DMS153 (cell line): ENCODE measurements at regions not wholly inside any gene's neighbourhood (a gene's known extent, or its start where the extent isn't known, plus 50 kb on each side); places are given as distances from the start of the nearest gene placed in this dataset.
"Not testable (repeated sequence)": the region's sequence is repeated elsewhere in the genome, so short reads cannot be mapped to it uniquely, and the experiment has no call there.

Source experiments
- DNase-seq: peaks from one replicate; lab custom pipeline; 2025; lab: John Stamatoyannopoulos, UW

DNA sequence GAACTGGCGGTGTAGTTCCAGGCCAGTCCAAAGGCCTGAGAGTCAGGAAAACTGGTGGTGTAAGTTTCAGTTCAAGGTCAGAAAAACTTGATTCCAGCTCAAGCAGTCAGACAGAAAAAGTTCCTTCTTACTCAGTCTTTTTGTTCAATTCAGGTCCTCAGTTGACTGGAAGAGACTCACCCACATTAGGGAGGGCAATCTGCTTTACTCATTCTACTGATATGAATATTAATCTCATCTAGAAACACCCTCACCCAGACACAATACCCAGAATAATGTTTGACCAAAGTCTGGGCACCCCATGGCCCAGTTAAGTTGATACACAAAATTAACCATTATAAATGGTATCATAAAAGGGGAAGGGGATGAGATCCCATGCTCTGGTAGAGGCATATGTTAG is 50.1 kb upstream of the LTA4H start:
- DNase-seq, result no peak

DNA sequence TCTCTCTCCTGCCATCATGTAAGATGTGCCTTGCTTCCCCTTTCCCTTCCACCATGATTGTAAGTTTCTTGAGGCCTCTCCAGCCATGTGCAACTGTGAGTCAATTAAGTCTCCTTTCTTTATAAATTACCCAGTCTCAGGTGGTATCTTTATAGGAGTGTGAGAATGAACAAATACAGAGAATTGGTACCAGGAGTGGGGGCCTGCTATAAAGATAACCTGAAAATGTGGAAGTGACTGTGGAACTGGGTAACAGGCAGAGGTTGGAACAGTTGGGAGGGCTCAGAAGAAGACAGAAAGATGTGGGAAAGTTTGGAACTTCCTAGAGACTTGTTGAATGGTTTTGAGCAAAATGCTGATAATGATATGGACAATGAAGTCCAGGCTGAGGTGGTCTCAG is 50.8 kb upstream of the LTA4H start:
- DNase-seq, result not testable (repeated sequence)

DNA sequence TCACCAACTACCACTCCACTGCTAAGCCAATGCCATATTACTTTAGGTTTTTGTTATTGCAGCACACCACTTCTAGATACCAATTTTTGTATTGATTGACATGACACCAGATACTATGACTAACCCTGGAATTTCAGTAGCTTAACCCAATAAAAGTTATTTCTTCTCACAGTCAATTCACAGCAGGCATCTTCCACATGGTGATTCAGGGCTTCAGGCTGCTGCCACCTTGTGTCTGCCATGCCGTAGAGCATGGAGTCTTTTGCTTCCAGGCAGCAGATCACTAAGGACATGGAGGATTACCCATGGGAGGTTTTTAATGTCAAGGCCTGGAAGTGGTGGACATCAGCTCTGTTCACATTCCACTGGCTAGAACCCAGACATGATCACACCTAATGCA is 56.4 kb upstream of the LTA4H start:
- DNase-seq, result no peak

DNA sequence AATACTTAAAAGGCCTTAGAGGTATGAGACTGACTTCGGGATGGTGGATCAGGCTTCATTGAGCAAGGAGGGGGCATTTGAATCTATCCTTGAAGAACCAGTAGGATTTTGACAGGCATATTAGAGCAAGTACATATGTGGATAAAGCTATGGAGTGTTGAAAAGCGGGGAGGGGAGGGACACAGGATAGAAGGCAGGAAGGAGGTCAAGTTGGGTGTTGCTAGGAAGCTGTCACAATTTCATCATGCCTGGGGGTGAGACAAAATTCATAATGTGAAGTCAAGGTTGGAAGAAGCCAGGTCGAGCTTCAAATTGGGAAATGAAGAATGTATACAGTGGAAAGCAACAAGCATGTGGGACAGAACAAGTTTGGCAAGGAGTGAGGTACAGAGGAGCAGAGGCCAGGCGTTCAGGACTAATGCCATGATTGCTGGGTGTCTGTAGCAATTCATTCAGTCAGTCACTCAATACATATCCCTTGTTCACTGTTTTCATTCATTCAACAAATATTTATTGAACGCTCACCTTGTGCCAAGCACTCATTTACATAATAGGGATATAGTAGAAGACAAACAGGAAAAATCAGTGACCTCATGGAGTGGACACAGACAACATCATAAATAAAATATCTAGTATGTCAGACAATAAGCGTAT is 58.3 kb upstream of the LTA4H start:
- DNase-seq, result peak; percentile 54

DNA sequence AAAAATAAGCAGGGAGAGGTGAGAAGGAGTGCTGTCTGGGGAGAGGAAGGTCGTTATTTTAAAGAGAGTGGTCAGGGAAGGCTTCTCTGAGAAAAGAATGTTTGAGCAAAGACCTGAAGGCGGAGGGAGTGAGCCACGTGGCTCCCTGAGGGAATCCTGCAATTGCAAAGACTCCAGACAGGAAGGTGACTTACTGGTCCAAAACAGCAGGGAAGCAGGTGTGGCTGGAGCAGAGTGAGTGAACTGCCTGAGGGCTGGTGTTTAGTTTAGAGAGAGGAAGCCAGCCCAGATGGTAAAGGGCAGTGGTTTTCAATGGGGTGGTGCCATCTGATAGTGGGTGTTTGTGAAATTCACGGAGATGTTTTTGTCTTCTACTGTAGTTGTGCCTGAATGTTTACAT is 58.8 kb upstream of the LTA4H start:
- DNase-seq, result peak; percentile 82

DNA sequence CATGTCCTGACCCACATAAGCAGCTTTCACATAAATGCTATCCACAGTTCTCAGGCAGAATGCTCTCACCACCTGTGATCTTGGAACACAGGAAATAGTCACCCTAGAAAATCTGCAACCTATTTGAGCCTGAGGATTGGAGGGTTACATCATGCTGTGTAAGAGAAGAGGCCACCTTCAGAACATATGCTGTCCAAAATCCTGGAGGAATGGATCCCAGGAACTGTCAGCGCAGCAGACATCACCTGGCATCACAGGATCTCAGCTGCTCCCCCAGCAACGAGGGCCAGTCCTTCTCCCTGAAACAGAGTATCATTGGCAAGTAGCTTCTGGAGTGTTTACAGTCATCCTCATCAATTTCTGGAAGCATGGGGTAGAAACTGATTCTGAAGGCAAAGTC is 63.2 kb upstream of the LTA4H start:
- no peak for DNase-seq

DNA sequence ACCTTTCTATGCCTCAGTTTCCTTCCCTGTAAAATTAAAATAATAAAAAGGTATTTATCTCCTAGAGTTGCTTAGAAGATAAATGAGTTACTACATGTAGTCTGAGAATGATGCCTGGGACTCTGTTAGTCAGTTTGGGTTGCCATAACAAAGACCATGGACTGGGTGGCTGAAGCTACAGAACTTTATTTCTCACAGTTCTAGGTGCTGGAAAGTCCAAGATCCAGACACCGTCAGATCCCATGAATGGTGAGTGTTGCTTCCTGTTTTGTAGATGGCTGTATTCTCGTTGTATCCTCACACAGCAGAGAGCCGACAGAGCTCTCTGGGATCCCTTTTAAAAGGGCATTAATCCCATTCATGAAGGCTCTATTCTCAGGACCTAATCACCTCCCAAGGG is 64.0 kb upstream of the LTA4H start:
- DNase-seq, result no peak

DNA sequence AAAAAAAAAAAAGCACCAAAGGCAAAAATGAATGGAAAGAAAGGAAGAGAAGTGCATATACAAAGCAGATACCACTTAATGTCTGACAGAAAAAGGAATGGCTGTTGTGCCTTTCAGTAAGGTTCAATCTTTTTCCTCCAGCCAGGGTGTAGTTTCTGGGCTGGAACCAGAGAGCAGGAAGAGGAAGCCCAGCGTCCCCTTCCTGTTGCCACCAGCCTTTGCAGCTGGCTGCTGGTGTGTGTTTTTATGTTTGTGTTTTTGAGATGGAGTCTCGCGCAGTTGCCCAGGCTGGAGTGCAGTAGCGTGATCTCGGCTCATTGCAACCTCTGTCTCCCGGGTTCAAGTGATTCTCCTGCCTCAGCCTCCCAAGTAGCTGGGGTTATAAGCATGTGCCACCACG is 64.6 kb upstream of the LTA4H start:
- DNase-seq, result no peak

DNA sequence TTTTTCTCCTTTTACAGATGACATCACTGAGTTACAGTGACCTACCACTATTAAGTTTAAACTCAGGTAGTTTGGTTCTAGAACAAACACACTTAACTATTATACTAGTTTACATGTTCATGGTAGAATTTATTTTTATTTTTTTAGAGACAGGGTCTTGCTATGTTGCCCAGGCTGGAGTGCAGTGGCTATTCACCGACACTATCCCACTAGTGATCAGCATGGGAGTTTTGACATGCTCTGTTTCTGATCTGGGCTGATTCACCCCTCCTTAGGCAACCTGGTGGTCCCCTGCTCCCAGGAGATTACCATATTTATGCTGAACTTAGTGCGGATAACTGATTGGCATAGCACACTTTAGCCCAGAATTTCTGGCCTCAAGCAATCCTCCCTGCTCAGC is 66.4 kb upstream of the LTA4H start:
- no peak for DNase-seq

DNA sequence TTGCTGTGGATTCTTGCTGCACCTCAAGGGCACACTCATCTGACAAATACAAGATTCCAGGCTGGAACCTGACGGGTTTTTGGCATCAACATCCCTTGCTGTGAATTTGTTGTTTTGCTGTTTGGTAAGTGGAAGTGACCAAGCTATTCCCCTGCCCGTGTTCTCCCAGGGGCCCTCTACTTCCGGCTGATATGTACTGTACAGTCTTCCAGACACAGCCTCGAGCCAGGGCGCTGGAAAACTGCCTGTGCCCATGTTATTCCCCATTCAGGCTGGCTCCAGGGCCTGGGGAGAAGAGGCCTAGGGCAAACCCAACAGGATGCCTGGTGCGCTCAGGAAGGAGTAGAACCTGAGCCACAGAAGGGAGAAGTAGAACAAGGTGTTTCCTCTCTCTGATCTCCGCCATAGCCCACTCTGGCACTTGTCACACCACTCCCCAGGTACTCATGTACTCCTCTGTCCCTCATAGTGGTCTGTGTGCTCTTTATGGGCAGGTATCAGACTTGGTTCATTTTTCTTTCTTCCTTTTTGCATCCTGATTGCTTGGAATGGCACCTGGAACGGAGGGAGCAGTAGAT is 67.8 kb upstream of the LTA4H start:
- no peak for DNase-seq

DNA sequence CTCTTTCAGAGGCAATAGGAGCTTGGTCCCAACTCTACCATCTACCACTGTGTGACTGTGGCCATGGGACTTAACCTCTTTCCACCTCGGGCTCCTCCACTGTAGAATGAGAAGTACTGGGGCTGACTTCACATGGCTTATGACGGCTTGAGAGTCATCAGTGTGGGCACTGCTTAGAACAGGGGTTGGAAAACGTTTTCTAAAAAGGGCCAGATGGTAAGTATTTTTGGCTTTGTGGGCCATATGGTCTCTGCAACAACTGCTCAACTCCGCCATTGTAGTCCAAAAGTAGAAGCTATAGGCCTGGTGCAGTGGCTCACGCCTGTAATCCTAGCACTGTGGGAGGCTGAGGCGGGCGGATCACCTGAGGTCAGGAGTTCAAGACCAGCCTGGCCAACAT is 69.2 kb upstream of the LTA4H start:
- no peak for DNase-seq

DNA sequence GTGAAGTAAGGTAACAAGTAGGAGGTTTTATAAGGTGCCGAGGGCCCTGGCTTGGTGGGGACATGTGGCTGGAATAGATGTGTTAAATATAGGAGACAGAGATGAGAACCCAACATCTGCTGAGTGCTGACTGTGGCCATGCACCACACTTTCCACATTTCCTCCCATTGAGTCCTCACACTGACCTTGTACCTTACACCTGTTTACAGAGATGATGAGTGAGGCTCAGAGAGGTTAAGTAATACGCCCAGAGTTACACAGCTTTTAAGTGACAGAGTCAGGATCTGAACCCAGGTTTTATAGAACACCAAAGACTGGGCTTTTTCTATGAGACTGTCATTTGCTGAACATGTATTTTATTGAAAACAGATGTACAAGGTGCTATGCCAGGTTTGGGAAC is 70.8 kb upstream of the LTA4H start:
- DNase-seq, result no peak

DNA sequence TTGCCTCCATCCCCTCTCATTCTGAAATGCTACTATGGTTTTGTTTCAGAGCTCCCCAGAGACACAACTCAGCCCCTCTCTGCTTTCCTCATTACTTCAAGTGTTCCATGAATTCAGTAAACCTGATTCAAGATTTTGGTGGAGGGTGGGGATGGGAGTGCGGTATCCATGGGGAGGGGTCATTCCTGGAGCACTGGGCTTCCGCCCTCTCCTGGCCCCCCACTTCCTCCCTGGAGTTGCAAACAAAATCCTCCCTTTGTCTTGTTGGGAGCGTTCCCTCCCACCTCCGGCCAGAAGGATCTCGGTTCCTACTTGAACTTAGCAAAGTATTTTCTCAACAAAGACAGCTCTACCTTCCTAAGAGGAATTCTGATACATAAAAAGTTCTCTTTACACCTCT is 71.8 kb upstream of the LTA4H start:
- no peak for DNase-seq

DNA sequence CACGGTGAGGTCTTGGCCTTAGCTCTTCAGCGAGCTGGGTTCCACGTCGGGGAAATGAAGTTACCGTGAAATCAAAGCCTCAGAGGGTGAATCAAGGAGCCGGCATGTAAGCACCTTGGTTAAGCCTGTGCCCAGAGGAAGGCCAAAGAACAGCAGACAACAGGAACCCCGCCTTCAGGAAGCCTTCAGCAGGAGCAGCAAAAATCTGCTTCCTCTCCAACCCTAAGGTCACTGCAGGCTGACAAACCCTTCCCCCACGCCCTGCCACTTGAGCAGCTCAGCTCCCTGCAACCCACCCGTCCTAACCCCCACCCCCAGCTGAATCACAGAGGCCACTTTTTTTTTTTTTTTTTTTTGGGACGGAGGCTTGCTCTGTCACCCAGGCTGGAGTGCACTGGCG is 72.9 kb upstream of the LTA4H start:
- no peak for DNase-seq

DNA sequence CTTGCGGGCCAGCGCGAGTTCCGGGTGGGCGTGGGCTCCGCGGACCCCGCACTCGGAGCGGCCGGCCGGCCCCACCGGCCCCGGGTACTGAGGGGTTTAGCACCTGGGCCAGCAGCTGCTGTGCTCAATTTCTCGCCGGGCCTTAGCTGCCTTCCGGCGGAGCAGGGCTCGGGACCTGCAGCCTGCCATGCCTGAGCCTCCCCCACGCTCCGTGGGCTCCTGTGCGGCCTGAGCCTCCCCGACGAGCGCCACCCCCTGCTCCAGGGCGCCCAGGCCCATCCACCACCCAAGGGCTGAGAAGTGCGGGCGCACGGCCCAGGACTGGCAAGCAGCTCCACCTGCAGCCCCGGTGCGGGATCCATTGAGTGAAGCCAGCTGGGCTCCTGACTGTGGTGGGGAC is 73.6 kb upstream of the LTA4H start:
- not testable (repeated sequence) for DNase-seq

DNA sequence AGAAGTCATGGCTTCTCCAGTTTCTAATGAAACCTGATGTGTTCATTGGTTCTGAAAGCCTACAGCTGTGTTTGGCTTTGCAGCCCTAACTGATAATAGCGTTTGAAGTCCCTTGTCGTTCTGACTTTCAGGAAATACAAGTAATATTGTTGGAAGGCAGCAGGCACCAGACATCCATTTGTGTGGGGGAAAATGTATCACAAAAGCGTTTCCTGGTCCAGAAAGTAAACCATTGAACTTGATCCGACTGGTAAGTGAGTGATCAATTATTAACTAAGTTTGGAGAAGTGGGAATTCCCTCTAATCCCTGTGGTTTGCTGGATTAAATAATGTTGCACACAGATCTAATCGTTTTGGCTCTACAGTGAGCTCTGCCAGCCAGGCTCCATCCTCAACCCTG is 77.3 kb upstream of the LTA4H start:
- no peak for DNase-seq

DNA sequence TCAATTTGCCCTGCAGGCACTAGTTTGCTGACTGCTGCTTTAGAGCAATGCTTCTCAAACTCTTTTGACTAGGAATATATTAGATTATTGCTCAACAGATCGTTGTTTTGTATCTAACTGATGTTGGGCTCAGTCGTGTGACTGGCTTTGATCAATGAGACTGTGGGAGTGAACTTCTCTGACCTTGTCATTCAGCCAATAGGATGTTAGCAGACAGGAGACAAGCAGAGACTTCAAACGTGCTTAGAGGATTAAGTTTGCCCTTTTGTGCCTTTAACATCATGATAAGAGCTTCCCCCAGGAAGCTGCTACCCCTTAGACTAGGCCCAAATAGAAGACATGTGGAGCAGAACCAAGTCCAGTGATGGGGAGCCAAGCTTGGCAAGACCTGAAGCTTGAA is 76.7 kb upstream of the ELK3 start:
- DNase-seq, result no peak

DNA sequence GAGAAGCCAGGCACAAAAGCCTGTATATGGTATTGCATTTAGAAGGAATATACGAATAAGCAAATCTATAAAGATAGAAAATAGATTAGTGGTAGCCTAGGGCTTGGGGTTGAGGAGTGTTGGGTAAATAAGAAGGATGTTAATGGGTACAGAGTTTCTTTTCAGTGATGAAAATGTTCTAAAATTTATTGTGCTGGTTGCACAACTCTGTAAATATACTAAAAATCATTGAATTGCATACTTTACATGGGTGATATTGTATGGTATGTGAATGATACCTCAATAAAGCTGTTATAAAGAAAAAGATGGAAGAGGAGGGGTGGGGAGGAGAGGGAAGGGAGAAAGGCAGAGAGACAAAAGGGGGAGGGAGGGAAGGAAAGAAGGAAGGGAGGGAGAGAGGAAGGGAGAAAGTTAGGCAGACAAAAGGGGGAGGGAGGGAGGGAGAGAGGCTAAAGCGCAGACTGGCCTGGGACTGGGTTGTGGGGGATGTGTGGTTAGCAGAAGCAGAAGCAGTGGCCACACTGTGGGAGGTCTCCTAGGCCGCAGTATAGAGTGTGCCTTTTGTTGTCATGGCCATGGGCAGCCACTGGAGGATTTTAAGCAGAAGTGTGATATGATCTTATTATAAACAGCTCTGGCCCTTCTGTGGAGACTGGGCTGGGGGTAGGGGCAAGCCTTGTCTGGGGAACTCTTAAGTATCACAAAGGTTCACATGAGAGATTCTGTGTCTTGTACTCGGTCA is 73.6 kb upstream of the ELK3 start:
- no peak for DNase-seq

DNA sequence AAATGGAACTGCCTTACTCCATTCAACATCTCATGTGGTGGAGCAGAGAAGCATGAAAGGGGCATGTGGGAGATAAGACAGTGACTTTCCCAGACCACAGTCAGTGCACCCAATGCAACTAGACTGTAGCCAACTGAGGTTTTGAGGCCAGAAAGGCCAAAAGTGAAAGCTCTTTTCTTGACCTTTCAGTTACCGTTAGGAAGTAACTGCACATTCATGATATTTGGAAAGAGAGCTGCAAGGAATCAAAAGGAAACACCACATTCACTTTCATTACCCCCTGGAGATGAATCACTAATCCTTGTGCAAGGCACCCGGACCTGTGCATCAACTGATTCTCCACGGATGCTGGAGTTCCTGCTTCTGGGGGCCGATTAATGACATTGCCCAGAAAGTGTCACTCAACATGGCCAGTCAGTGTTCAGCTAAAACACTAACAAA is 72.9 kb upstream of the ELK3 start:
- DNase-seq, result no peak

DNA sequence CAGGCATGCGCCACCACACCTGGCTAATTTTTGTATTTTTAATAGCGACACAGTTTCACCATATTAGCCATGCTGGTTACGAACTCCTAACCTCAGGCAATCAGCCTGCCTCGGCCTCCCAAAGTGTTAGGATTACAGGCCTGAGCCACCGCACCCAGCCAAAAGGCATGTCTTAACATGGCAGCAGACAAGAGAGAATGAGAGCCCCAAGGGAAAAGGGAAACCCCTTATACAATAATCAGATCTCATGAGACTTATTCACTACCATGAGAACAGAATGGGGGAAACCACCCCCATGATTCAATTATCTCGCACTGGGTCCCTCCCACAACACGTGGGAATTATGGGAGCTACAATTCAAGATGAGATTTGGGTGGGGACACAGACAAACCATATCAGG is 65.9 kb upstream of the ELK3 start:
- not testable (repeated sequence) for DNase-seq

DNA sequence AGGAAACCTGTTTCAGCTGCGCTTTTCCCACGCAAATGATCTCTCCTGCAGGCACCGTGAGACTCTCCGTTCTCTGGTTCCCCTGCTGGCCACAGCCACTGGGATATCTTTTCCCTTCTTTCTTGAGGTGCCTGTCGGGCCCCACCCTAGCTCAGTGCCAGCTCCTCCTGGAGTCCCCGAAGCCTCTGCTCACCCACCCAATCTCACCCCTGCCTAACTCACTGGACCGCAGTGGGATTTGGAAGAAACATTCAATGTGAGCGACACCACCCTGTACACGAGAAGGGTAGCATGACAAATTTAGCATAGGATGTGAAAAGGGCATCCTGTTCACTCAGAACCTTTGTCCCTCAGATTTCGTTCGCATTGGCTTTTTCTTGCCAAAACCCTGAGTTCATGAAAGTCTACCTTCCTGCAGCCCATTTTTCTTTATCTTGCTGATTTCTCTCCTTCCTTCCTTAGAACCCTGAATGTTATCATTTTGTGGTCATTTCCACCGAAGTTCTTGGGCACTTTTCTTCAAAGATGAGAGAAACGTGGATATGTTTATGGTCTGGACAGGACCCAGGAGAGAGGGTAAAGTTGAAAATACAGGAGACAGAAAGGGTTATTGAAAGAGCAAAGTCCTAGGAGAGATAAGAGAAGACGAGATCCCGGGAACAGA is 63.6 kb upstream of the ELK3 start:
- no peak for DNase-seq

DNA sequence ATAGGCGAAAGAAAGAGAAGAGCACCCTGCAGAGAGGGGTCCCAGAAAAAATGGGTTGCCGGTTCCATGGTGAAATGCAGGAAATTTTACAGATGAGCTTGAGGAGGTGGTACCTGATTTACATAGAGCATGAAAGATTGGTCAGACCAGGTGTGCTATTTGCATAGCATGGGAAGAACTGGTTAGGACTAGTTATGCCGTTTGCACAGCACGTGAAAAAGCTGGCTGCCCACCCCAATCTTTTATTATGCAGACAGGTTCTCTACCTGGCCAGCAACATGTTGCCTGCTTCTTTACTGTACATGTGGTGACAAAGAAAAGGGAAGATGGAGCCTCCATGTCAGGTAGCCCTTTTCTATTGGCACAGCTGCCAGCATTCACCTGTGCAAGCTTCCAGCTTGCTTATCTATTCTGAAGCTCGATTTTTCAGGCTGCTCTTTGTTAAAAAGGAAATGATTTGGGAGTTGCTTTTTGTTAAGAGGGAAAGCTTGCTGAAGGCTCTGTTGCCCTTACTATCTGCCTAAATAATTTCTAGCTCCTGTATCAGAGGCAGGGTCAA is 62.9 kb upstream of the ELK3 start:
- no peak for DNase-seq

DNA sequence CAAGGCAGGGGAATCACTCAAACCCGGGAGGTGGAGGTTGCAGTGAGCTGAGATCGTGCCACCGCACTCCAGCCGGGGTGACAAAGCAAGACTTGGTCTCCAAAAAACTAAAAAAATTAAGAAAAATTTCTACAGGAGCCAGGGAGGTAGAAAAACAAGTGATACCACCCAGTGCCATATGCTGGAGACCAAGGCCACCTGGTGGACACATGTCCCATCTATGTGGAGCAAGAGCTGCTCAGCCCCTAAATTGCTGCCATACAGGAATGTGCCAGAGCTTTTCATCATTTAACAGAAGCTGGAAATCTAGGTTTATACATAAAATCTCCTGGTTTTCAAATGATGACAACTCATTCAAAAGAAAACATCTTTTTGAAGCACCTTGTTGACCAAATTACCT is 61.4 kb upstream of the ELK3 start:
- DNase-seq, result no peak
